Amygdala (tissue), 56 donors: ENCODE measurements at regions not wholly inside any gene's neighbourhood (a gene's known extent, or its start where the extent isn't known, plus 50 kb on each side); places are given as distances from the start of the nearest gene placed in this dataset.
"Not testable (repeated sequence)": the region's sequence is repeated elsewhere in the genome, so short reads cannot be mapped to it uniquely, and the experiment has no call there.

Source experiments
- DNase-seq, 56 donors: peaks; one replicate each; lab custom pipeline; 2025; lab: John Stamatoyannopoulos, UW

GRCh38 chr12:11976005-11976404 lies 94.7 kb upstream of the BCL2L14 start:
- no peak for DNase-seq

- DNase-seq: no peak
These were observed 91.9 kb upstream of the BCL2L14 start for GRCh38 chr12:11978726-11979384.

GRCh38 chr12:11980115-11980514 lies 90.6 kb upstream of the BCL2L14 start:
- no peak for DNase-seq

GRCh38 chr12:11981121-11981733 lies 89.5 kb upstream of the BCL2L14 start:
- peak in 4 of 56 donors; percentile 2 to 8 (median 4) for DNase-seq

DNA sequence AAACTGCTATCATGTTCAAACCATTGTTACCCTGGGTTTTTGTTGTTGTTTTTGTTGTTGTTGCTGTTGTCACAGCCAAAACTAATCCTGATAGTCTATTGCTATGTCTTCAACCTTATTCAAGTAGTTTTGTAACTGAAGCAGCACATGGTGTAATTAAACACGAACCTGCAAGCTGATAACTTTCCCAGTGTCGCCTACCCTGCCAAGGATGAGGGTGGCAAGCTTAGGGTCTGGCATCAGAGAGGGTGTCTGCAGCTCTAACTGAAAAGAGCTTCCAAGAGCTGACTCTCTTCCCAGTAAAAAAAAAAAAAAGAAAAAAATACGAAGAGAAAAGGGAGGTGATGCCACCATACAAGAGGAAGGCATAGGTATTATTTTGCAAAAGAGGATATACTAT lies 86.3 kb upstream of the BCL2L14 start:
- DNase-seq: no peak

DNA sequence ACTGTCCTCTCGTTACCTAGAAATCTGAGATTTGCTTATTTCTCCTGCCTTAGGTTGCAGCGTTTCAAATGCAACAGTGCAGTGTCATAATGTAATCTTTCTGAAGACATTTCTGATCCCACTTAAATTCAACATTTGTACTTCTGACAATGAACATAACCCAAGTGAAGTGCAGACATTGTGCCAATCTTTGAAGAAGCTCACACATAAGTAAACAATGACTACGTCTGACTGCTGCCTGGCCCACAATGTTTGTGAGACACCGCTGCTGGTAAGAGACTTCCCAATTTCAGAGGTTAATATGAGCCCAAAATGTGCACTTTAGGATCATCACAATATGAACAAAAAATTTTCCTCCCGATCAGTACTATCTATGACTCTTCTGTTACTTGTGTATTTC lies 84.6 kb upstream of the BCL2L14 start:
- DNase-seq: no peak

GRCh38 chr12:11987901-11988300 lies 82.8 kb upstream of the BCL2L14 start:
- no peak for DNase-seq

DNA sequence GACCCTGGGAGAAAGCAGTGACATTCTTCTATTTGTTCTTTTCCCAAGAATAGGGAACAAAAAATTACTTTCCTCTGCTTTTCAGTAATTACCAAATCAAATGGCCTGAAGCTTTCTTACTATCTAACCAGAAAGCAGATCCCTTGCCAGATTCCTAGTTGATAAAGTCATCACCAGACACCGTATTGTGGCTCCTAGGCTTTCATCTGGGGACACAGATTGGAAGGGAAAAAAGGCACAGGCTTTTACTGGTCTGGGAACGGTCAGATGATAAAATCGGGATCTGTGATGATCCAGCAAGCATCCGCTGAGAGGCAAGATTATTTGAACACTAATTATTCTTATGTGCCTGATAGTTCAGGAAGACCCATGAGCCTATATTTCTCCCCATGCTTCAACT lies 79.1 kb upstream of the BCL2L14 start:
- no peak for DNase-seq

DNA sequence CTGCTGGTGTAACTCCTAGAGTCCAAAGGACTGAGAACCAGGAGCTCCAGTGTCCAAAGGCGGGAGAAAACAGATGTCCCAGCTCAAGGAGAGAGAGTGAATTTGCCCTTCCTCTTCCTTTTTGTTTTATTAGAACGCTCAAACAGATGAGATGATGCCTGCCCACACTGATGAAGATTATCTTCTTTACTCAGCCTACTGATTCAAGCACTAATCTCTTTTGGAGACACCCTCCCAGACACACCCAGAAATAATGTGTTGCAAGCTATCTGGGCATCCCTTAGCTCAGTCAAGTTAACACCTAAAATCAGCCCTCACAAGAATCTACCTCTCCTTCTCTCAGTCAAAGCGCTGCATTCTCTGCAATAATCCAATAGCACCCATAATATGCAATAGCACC lies 78.2 kb upstream of the BCL2L14 start:
- no peak for DNase-seq

DNA sequence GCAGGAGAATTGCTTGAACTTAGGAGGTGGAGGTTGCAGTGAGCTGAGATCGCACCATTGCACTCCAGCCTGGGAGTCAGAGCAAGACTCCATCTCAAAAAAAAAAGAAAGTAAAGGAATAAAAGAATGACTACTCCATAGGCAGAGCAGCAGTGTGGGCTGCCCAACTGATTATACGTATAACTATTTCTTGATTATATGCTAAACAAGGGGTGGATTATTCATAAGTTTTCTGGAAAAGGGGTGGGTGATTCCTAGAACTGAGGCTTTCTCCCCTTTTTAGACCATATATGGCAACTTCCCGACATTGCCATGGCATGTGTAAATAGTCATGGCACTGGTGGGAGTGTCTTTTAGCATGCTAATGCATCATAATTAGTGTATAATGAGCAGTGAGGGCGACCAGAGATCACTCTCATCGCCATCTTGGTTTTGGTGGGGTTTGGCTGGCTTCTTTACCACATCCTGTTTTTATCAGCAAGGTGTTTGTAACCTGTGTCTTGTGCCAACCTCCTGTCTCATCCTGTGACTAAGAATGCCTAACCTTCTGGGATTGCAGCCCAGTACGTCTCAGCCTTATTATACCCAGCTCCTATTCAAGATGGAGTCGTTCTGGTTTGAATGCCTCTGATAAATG lies 72.3 kb upstream of the BCL2L14 start:
- DNase-seq: not testable (repeated sequence)

GRCh38 chr12:11998944-11999315 lies 71.8 kb upstream of the BCL2L14 start:
- DNase-seq: no peak

DNA sequence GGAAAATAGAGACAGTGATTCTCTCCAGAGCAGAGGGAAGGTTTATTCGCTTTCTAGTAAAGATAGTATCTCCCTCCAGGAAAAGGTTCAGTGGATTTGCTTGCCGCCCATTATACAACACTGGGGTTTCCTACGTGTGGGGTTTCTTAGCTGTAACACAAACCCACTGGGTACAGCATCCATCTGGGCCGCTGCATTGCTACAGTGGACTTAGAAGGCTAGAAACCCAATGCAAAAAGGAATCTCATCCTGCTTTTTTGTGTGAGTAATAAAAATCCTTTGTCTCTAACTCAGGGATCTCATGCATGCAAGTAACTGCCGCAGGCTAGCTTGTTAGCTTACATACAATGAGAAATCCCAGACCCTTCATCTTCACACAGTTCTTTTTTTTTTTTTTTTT lies 67.1 kb upstream of the BCL2L14 start:
- DNase-seq: no peak

- DNase-seq: no peak
These were observed 66.2 kb upstream of the BCL2L14 start for GRCh38 chr12:12004524-12004923.

DNA sequence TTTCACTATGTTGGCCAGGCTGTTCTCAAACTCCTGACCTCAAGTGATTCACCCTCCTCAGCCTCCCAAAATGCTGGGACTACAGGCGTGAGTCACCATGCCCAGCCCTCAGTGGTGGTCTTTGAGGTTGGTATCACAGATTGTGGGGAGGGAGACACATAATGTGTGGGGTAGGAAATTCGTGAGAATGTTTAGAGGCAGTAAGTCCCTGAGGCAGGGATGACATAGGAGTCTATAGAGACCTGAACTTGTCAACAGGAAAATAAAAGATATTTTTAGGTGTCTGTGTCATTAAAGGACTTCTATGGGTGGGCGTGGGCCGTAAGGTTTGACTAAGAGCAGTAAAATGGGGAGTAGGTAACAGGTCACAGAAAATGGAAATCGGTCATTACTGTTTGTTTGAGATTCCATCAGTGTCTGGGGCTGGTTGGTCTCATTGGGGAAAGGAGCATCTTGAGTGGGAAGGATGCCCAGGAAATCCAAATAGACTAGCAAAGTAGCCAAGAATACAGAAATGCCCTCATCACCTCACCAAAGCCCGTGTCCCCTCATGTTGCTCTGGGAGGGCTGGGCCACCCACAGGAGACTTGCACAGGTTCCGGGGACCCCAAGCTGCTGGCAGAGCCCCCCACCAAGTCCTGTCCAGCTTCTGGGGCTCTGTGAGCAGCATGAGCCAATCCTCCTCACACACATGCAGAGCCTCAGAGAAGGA lies 63.6 kb upstream of the BCL2L14 start:
- no peak for DNase-seq

- DNase-seq: no peak
These were observed 63.0 kb upstream of the BCL2L14 start for GRCh38 chr12:12007713-12008231.

DNA sequence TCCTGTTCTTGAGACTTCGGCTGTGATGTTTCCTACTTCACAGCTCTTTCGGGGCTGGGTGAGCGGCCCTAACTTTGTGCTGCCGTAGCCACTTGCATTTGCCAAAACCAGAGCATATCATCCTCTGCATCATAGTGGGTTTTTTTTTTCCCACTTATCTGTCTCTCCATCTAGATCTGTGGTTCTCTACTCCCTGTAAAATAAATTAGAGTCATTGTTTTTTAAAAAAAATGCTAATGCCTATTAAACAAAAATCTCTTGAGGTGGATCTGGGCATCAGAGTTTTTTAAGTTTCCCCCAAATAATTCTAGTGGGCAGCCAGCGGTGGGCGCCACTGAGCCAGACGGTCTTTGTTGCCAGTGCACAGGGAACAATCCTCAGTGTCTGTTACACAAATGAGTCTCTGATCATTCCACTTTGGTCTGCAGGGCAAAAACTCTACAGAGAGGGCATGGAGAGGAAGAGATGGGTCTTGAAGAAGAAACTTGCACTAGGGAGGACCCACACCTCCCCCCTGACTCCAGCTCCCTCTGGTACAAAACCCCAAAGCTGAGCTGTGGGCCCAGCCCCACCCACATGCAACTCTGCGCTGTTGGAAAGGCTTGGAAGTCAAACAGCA lies 62.4 kb upstream of the BCL2L14 start:
- no peak for DNase-seq

GRCh38 chr12:12008931-12009611 lies 61.7 kb upstream of the BCL2L14 start:
- DNase-seq: peak in 4 of 56 donors; percentile 8 to 31 (median 17)

- DNase-seq: not testable (repeated sequence)
These were observed 60.9 kb upstream of the BCL2L14 start for GRCh38 chr12:12009749-12010276.

DNA sequence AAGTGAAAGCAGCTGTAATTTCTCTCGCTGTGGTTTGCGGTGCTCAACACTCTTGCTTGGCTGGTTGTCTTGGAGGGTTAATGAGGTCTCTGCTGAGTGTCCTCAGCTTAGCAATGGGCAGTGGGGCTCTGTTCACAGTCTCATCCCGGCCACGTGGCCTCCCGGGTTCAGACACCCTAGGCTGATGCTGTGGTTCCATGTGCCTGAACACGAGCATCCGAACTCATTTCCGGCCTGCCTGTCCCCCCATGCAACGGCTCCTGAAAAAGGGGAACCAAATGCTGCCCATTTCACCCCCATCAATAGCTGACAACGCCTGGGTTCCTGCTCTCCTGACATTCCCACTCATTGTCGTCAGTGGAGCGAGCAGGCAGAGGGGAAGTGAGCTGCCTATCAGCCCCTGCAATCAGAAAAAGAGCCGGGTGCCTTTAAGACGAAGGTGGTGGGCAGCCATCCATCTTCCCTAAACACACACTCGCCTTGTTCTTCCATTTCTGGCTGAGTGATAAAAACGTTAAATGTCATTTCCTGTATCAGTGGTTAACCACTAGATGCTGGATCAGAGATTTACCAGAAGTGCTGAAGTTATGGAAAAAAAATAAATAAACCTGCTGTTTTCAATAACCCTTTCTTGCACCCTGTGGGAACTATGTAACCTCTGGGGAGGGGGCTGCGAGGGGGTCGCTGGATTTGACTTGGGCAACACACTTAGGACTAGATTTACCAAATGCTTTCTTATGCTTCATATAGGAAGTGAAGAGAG lies 60.3 kb upstream of the BCL2L14 start:
- DNase-seq: peak in 44 of 56 donors; percentile 7 to 77 (median 39)
